Epithelial cell of esophagus (primary cell): ENCODE measurements at regions not wholly inside any gene's neighbourhood (a gene's known extent, or its start where the extent isn't known, plus 50 kb on each side); places are given as distances from the start of the nearest gene placed in this dataset.

Experiments
- DNase-seq: peaks from one replicate; pipeline ENCODE4 v3.0.0; 2010; ENCODE audit warnings: low read depth
- H3K4me3 ChIP-seq: 2 replicates; pipeline ENCODE4 v1.5.1; 2011; ENCODE audit warnings: mild to moderate bottlenecking, low read length, control low read depth
- TF ChIP-seq, protein P1 (sequence below): IDR thresholded peaks from 2 replicates; pipeline ENCODE4 v1.5.1; 2011; ENCODE audit warnings: low read depth, mild to moderate bottlenecking, low read length, control low read depth, inconsistent platforms; ENCODE audit not compliant: insufficient read depth; ENCODE audit errors: missing control alignments

DNA sequence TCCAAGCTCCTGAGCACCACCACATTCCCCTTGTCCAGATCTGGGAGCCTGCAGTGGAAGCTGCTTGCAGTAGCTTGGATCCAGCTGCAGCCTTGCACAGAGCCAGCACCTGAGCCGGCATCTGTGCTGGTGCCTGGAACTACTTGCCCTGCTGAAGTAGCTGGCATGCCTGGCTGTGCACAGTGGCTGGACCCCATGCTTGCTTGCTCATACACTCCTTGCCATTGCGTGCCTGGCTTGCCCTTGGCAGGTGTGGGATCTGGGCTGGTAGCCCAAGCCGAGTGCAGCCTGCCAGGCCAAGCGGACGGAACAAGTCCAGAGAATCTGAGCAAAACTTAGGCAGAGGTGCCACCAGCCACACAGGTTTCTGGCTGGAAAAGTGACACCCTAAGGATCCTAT, 759.9 kb downstream of the IPMK start:
- H3K4me3 ChIP-seq = no peak overlapping the region
- TF ChIP-seq, protein P1, sequence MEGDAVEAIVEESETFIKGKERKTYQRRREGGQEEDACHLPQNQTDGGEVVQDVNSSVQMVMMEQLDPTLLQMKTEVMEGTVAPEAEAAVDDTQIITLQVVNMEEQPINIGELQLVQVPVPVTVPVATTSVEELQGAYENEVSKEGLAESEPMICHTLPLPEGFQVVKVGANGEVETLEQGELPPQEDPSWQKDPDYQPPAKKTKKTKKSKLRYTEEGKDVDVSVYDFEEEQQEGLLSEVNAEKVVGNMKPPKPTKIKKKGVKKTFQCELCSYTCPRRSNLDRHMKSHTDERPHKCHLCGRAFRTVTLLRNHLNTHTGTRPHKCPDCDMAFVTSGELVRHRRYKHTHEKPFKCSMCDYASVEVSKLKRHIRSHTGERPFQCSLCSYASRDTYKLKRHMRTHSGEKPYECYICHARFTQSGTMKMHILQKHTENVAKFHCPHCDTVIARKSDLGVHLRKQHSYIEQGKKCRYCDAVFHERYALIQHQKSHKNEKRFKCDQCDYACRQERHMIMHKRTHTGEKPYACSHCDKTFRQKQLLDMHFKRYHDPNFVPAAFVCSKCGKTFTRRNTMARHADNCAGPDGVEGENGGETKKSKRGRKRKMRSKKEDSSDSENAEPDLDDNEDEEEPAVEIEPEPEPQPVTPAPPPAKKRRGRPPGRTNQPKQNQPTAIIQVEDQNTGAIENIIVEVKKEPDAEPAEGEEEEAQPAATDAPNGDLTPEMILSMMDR = no peak
- DNase-seq = no peak

DNA sequence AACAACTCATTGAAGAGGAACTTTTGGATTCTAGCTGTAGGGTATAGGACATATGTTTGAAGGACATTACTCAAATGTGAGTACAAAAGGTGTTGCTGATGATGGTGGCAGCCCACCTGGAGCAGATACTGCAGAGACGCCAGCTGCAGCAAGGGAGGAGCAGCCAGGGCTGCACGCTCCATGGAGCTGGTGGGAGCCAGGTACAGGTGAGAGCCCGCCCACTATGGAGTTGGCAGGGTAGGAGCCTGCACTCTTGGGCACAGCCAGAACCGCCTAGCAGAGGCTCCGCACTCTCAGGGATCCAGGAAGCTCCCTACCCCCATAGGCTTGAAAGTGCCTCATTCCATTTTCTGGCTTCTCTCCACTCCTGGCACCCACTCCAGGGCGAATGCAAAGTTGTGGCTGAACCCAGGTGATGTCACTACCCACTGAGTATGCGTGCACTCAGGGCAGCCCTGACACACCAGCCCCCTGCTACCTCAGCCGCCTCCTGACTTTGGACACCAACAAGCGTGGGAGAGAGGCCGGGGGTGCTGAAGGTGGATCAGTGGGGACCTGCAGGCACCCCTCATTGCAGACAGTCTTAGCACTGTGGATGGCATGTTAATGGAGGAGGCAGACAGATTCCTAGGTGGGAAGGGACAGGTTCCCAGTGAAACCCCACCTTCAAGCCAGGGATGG, 761.1 kb downstream of the IPMK start:
- no peak for DNase-seq
- TF ChIP-seq, protein P1 = no peak
- no peak overlapping the region for H3K4me3 ChIP-seq

DNA sequence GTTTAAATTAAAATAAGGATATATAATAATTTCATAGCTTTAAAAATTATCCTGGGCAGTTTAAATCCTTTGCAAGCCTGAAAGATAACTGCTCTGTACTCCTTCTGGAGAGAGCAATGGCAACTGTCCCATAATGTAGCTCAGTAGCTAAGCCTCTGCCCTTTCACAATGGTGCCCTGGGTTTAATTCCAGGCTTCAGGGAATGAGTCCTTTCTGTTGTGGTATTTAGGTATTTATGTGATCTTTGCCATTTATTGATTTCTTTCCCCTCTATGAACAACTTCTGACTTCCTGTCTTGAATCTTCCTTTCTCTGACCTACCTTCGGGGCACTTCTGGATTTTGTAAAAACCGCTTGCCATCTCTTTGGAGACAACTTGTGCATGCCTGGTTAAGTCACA, 773.2 kb downstream of the IPMK start:
- no peak for DNase-seq
- TF ChIP-seq, protein P1 = no peak
- no peak overlapping the region for H3K4me3 ChIP-seq

DNA sequence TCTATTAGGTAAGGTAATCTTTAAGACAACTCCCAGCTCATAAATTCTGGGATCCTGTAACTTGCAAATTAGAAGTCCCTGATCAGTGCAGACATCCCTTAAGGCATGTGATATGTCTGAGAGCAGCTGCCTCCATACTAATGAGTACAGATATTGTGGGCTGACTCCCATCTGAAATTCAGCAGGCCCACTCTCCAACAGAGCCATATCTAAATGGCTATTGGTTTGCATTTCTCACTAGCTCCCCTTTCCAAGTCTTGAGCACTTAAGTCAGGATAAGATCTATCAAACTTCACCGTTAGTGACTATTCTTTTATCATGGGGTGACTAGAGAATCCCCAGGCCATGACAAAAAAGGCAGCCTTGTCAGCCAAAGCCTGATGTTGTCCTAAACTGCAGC, 785.4 kb downstream of the IPMK start:
- TF ChIP-seq, protein P1 = no peak

DNA sequence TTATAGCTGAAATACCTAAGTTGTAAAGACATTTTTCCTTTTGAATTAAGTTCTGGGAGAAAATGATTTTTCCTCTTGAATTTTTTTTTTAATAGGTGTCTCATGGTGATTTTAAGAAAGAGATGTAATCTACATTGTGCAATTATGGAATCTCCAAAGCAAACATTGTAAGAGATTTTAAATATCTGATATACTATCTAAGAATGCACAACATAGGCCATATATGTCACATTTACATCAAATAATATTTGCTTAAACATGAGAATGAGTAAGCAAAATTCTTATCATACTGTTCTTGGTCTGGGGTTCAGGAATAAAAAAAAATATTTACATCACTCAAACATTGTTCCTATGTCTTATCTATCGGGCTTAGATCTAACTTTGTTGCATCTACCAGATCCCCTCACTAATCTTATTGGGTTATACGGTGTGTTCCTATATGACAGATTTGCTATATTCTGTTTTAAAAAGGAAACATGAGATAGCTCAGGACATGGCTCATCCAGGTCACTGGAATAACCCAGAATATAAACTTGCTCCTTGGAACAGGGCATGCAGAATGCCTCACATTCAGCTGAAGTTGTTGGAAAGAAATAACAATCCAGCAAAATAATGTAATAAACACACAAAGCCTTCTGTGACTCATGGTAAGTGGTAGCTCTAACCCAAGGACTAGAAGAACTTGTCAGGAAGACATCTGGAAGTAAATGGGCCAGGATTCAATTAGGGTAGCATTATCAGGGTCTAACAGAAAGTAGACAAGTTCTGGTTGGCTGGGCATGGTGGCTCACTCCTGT, 794.7 kb downstream of the IPMK start:
- TF ChIP-seq, protein P1 = no peak
- DNase-seq = no peak
- H3K4me3 ChIP-seq = no peak overlapping the region

More for the DNA sequence above, 785.4 kb downstream of the IPMK start:
- no peak for DNase-seq
- no peak overlapping the region for H3K4me3 ChIP-seq

DNA sequence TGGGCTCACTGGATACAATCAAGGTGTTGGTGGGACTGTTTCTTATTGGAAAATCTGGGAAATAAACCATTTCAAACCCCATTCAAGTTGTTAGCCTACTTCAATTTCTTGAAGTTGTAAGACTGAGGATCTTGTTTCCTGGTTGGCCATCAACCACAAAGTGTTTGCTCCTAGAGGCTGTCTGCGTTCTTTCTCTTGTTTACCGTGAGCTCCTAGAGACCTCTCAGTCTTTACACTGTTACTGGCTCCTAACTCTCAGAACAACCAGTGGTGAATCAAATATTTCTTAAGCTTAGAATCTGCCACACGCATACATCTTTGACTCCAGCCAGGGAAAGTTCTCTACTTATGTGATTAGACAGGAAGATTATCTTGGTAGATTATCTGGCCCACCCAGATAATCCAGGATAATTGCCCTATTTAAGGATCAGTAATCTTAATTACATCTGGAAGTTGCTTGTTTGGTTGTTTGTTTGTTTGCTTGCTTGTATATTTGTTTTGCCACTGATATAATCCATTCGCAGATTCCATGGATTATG, 798.7 kb downstream of the IPMK start:
- TF ChIP-seq, protein P1 = no peak
- no peak overlapping the region for H3K4me3 ChIP-seq
- DNase-seq = no peak

DNA sequence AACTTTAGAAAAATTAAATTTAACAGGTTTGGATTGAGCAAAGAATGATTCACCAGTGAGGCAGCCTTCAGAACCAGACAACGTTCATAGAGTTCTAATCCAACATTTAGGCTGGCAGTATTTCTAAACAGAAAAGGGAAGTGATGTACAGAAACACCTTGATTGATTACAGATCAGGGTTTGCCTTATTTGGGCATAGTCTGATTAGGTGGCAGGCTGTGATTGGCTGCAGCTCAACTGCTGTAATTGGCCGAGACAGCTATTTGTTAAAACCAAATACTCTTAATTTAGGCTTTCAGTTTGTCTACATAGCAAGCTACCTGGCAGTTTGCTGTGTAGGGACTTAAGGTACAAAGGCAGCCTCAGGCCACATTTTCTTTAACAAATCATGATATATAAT, 802.5 kb downstream of the IPMK start:
- TF ChIP-seq, protein P1 = no peak
- no peak overlapping the region for H3K4me3 ChIP-seq
- no peak for DNase-seq
